Fibroblast of lung (primary cell): ENCODE measurements at regions not wholly inside any gene's neighbourhood (a gene's known extent, or its start where the extent isn't known, plus 50 kb on each side); places are given as distances from the start of the nearest gene placed in this dataset.

Experiments
- DNase-seq, 2 donors: peaks; one replicate each; pipeline versions ENCODE4 v3.0.0 to v3.0.0-alpha.2; 2010; ENCODE audit warnings: low read depth in 2 of 2
- H2AFZ ChIP-seq: 2 replicates; pipeline ENCODE4 v1.5.1; 2012; ENCODE audit warnings: low read length, control low read depth, inconsistent platforms
- H3K27ac ChIP-seq: 2 replicates; pipeline ENCODE4 v1.5.1; 2011; ENCODE audit warnings: low read length, control low read depth; ENCODE audit not compliant: insufficient read depth
- H3K27me3 ChIP-seq: 2 replicates; pipeline ENCODE4 v1.5.1; 2011; ENCODE audit warnings: mild to moderate bottlenecking, low read length; ENCODE audit not compliant: control insufficient read depth, insufficient read depth
- H3K36me3 ChIP-seq: 2 replicates; pipeline ENCODE4 v1.5.1; 2011; ENCODE audit warnings: low read length; ENCODE audit not compliant: control insufficient read depth, insufficient read depth
- H3K4me1 ChIP-seq: 2 replicates; pipeline ENCODE4 v1.5.1; 2011; ENCODE audit warnings: low read length; ENCODE audit not compliant: control insufficient read depth, insufficient read depth; ENCODE audit errors: extremely low read depth
- H3K4me2 ChIP-seq: 2 replicates; pipeline ENCODE4 v1.5.1; 2011; ENCODE audit warnings: low read length, control low read depth; ENCODE audit not compliant: insufficient read depth; ENCODE audit errors: extremely low read depth
- H3K4me3 ChIP-seq, 4 experiments: fragments of 200-600 bp in 1 of 4; sonication (generic) in 1 of 4; replicated peaks in 1 of 4; 2 replicates each; pipeline ENCODE4 v1.5.1; 2011 to 2016; ENCODE audit warnings: low read length in 4 of 4, low read depth in 3 of 4, mild to moderate bottlenecking in 3 of 4, control low read depth in 2 of 4, inconsistent platforms in 1 of 4, mixed read lengths in 1 of 4; ENCODE audit not compliant: insufficient read depth in 1 of 4; ENCODE audit errors: control extremely low read depth in 1 of 4
- H3K79me2 ChIP-seq: 2 replicates; pipeline ENCODE4 v1.5.1; 2012; ENCODE audit warnings: mild to moderate bottlenecking, low read length, inconsistent platforms; ENCODE audit not compliant: control insufficient read depth, insufficient read depth
- H3K9ac ChIP-seq: 2 replicates; pipeline ENCODE4 v1.5.1; 2011; ENCODE audit warnings: mild to moderate bottlenecking, low read length, control low read depth; ENCODE audit not compliant: insufficient read depth
- H3K9me3 ChIP-seq: 2 replicates; pipeline ENCODE4 v1.5.1; 2012; ENCODE audit warnings: low read depth, low read length; ENCODE audit not compliant: control insufficient read depth, insufficient read depth
- H4K20me1 ChIP-seq: 2 replicates; pipeline ENCODE4 v1.5.1; 2011; ENCODE audit warnings: low read length; ENCODE audit not compliant: control insufficient read depth, insufficient read depth; ENCODE audit errors: extremely low read depth
- CTCF ChIP-seq, 2 donors: IDR thresholded peaks in 1 of 2; conservative IDR thresholded peaks in 1 of 2; 1 replicate in 1 of 2; 2 replicates in 1 of 2; pipeline ENCODE4 v1.5.1; 2011 to 2012; ENCODE audit warnings: low read length in 2 of 2, control low read depth in 1 of 2, inconsistent platforms in 1 of 2, low read depth in 1 of 2, mild to moderate bottlenecking in 1 of 2
- EZH2 ChIP-seq: IDR thresholded peaks from 2 replicates; pipeline ENCODE4 v1.5.1; 2012; ENCODE audit warnings: low read length, control low read depth, mild to moderate bottlenecking; ENCODE audit errors: missing control alignments

GRCh38 chr7:41010418-41010817 is 692.5 kb downstream of the INHBA start:
- no peak overlapping the region for H3K4me3 ChIP-seq
- no peak overlapping the region for H3K9ac ChIP-seq
- H3K4me2 ChIP-seq = no peak overlapping the region
- no peaks in the 10 kb centered on the region for H4K20me1 ChIP-seq
- H3K27ac ChIP-seq = no peak overlapping the region
- no peaks in the 10 kb centered on the region for H3K9me3 ChIP-seq
- H3K79me2 ChIP-seq = no peaks in the 10 kb centered on the region
- no peak overlapping the region for H2AFZ ChIP-seq
- H3K36me3 ChIP-seq = no peaks in the 10 kb centered on the region
- peak in 1 of 2 donors; percentile 47 for DNase-seq
- TF ChIP-seq CTCF (conservative IDR thresholded peaks at IDR 0.05 in 1 of 2, IDR thresholded peaks at IDR 0.05 in 1 of 2; ENCODE audit: low read depth in 1 of 2, low read length in 2 of 2) (no peak), EZH2 (no peak)
- peaks cover 9% of the 10 kb centered on the region for H3K4me1 ChIP-seq
- H3K27me3 ChIP-seq = no peaks in the 10 kb centered on the region

DNA sequence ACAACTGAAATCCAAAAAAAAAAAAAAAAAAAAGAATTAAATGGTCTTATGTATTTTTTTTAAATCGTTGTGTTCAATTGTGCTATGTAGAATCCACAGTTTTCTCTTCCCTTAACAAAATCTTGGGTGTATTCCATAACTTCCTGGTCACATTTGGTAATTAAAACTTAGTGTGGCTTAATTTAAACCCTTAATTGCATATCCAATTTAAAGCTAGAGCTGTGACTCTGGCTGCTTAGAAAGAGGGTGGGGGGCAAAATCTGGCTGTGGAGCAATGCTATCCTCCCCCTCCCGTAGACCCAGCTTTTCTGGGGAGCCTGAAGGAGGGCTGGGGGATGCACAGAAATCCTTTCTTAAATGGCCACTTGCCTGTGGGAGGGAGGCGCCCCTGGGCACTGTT is 695.1 kb downstream of the INHBA start:
- no peaks in the 10 kb centered on the region for H3K79me2 ChIP-seq
- H3K4me3 ChIP-seq = no peak overlapping the region
- H2AFZ ChIP-seq = no peak overlapping the region
- H3K27ac ChIP-seq = no peak overlapping the region
- peaks cover 9% of the 10 kb centered on the region for H3K4me1 ChIP-seq
- no peak overlapping the region for H3K9ac ChIP-seq
- H3K36me3 ChIP-seq = no peaks in the 10 kb centered on the region
- H3K4me2 ChIP-seq = no peak overlapping the region
- no peaks in the 10 kb centered on the region for H4K20me1 ChIP-seq
- TF ChIP-seq CTCF (conservative IDR thresholded peaks at IDR 0.05 in 1 of 2, IDR thresholded peaks at IDR 0.05 in 1 of 2; ENCODE audit: low read depth in 1 of 2, low read length in 2 of 2) = no peak
- no peak for TF ChIP-seq EZH2
- H3K27me3 ChIP-seq = no peaks in the 10 kb centered on the region
- no peak for DNase-seq
- no peaks in the 10 kb centered on the region for H3K9me3 ChIP-seq

DNA sequence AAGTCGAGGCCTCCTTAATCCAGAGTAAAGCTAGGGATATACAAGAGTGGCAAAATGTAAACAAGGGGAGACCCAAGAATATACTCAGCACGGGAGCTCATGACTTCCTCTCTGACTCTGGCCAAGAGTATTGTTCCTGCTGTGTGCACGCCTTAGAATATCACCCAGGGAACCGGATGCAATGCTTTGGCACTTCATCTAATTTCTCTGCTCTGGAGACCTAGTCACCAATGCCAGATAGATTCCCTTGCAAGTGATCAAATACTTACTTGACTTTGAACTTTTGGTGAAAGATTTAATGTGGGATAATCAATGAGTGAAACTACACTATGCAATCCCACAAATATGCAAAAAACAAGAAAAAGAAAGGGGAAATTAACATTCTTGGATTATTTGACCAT is 695.5 kb downstream of the INHBA start:
- peaks cover 9% of the 10 kb centered on the region for H3K4me1 ChIP-seq
- H2AFZ ChIP-seq = no peak overlapping the region
- H3K9ac ChIP-seq = no peak overlapping the region
- H3K9me3 ChIP-seq = no peaks in the 10 kb centered on the region
- no peak overlapping the region for H3K27ac ChIP-seq
- H3K79me2 ChIP-seq = no peaks in the 10 kb centered on the region
- no peaks in the 10 kb centered on the region for H3K27me3 ChIP-seq
- H3K4me2 ChIP-seq = no peak overlapping the region
- TF ChIP-seq EZH2 = no peak
- no peak for TF ChIP-seq CTCF (conservative IDR thresholded peaks at IDR 0.05 in 1 of 2, IDR thresholded peaks at IDR 0.05 in 1 of 2; ENCODE audit: low read depth in 1 of 2, low read length in 2 of 2)
- no peaks in the 10 kb centered on the region for H4K20me1 ChIP-seq
- H3K36me3 ChIP-seq = no peaks in the 10 kb centered on the region
- H3K4me3 ChIP-seq = no peak overlapping the region
- peak in 1 of 2 donors; percentile 77 for DNase-seq
